H54 (cell line): ENCODE measurements at regions not wholly inside any gene's neighbourhood (a gene's known extent, or its start where the extent isn't known, plus 50 kb on each side); places are given as distances from the start of the nearest gene placed in this dataset.

Experiments
- DNase-seq: peaks from one replicate; pipeline ENCODE4 v3.0.0; 2011; ENCODE audit warnings: low spot score, mixed read lengths; ENCODE audit not compliant: insufficient read length
- FAIRE-seq: peaks from 3 replicates; lab custom pipeline; 2011; peaks lifted over from hg19 to GRCh38; lab: Jason Lieb, UNC
- POLR2A ChIP-seq: IDR thresholded peaks from 2 replicates; pipeline ENCODE4 v1.6.1; 2011; ENCODE audit warnings: low read depth, mild to moderate bottlenecking, low read length

- DNase-seq (no peak), FAIRE-seq (no peak)
- no peak for TF ChIP-seq POLR2A
Observed at GRCh38 chr1:65486613-65487012, 66.1 kb downstream of the LEPR start.

DNA sequence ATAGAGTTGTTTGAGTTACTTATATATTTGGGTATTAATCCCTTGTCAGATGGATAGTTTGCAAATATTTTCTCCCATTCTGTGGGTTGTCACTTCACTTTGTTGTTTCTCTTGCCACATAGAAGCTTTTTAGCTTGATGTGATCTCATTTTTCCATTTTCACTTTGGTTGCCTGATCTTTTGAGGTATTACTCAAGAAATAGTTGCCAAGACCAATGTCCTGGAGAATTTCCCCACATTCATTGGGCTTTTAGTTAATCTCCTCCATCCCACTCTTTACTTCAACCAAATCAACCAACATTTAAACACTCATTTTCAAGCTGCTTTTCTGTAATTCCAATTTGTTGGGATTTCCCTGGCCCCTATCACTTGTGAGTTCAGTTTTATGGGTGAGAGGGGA lies 69.0 kb downstream of the LEPR start:
- DNase-seq, result no peak
- FAIRE-seq, result no peak
- TF ChIP-seq POLR2A, result no peak

DNA sequence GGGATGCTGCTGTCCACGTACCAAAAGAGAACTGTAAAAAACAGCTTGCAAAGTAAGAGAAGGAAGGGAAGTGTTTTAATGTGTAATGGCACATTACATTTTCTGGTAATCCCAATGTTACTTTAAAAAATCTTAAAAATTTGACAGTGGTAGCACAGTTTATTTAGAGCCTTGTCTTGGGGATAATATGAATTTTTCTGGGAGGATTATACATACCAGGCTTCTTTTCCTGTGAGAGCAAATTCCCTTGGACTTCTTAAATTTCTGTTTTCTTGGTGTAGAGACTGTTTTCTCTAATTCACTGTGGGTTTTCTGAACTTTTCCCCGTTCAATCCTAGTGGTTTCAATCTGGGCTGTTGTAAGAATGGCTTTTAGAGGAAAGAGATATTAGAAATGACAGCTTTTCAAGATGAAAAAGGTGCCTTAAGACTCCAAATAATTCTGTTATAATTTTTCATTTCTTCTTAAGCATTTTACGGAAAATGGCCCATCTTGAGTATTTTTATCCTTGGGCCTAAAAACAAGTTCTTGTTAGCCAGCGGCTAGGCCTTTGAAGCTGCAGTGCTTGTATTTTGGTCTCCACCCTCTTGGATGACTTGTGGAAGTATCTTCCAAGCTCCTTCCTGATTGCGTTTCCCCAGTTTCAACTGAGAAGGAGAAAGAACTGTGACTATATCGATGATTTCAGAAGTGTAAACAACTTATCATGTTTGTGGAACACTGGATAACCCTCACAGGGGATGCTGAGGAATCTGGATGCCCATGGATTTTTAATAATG lies 70.0 kb downstream of the LEPR start:
- DNase-seq (no peak), FAIRE-seq (no peak)
- no peak for TF ChIP-seq POLR2A

GRCh38 chr1:65491472-65491871 lies 71.0 kb downstream of the LEPR start:
- DNase-seq (no peak), FAIRE-seq (no peak)
- TF ChIP-seq POLR2A, result no peak

DNA sequence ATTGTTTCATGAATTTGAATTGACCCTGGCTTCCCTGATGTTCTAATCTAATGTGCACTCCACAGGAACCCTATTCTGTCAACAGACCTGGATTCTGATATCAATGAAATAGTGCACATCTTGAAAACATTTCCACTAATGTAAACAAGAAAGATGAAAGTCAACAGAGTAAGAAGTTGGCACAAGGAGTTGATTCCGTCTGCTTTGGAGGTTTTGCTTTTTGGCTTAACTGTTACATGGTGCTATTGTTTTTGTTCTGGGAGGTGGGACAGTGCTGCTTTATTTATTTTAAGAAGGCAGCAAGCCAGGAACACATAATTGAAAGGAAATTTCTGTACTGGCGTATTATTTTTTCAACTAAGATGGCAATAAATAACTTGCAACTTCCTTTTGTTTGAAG lies 73.3 kb downstream of the LEPR start:
- no peak for DNase-seq
- no peak for FAIRE-seq
- TF ChIP-seq POLR2A, result no peak

GRCh38 chr1:65494671-65495070 lies 74.2 kb downstream of the LEPR start:
- TF ChIP-seq POLR2A, result no peak
- FAIRE-seq (no peak), DNase-seq (no peak)

DNA sequence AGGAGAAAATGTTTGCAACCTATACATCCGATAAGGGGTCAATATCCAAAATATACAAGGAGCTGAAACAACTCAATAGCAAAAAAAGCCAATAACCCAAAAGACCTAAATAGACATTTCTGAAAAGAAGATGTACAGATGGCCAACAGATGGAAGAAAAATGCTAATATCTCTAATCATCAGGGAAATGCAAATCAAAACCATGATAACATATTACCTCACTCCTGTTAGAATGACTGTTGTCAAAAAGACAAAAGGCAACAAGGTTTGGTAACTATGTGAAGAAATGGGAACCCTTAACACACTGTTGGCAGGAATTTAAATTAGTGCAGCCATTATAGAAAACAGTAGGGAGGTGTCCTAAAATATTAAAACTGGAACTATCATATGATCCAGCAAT lies 74.7 kb downstream of the LEPR start:
- TF ChIP-seq POLR2A, result no peak
- FAIRE-seq (no peak), DNase-seq (no peak)

DNA sequence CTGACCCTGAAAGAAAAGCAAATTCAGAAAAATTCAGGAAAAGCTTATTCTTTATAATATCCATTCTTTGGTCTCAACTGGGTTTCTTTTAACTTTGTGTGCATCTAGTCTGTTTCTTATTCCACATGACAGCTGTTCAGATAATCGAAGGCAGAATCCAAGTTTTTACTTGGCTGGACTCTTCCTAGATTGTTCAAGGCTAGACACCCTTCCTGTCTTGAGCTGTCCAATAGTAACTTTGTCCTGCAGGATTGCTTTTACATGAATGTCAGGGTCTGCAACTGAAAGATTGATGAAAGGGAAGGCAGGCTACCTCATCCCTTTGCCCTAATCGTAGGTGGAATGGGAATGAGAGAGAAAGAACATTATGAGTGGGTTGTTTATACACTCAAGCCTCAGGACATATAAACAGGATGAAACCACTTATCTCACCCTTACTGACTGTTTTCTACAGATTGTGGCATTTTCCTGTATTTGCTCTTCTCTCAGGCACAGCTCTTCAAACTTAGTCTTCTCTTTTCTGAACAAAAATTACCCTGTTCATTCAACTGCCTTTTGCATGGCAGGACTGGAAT lies 76.9 kb downstream of the LEPR start:
- no peak for FAIRE-seq
- no peak for TF ChIP-seq POLR2A

GRCh38 chr1:65503427-65503826 lies 83.0 kb downstream of the LEPR start:
- no peak for TF ChIP-seq POLR2A
- DNase-seq, result no peak
- FAIRE-seq, result peak; percentile 50

More for the DNA sequence above, 76.9 kb downstream of the LEPR start:
- no peak for DNase-seq

DNA sequence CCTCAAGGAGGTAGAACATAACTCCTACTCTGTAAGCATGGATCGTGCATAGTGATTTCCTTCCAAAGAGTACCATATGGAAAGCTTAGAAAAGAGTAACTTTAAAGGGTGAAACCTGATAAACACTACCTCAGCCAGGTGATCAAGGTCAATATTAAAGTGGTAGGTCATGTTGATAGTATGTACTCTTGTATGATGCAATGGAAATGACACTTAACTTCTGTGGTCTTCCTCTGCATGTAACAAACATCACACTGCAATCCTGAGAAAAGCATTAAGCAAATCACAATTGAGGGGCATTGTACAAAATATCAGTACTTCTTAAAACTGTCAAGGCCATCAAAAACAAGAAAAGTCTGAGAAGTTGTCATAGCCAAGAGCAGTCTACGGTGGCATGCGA lies 83.8 kb downstream of the LEPR start:
- FAIRE-seq, result no peak
- TF ChIP-seq POLR2A, result no peak

DNA sequence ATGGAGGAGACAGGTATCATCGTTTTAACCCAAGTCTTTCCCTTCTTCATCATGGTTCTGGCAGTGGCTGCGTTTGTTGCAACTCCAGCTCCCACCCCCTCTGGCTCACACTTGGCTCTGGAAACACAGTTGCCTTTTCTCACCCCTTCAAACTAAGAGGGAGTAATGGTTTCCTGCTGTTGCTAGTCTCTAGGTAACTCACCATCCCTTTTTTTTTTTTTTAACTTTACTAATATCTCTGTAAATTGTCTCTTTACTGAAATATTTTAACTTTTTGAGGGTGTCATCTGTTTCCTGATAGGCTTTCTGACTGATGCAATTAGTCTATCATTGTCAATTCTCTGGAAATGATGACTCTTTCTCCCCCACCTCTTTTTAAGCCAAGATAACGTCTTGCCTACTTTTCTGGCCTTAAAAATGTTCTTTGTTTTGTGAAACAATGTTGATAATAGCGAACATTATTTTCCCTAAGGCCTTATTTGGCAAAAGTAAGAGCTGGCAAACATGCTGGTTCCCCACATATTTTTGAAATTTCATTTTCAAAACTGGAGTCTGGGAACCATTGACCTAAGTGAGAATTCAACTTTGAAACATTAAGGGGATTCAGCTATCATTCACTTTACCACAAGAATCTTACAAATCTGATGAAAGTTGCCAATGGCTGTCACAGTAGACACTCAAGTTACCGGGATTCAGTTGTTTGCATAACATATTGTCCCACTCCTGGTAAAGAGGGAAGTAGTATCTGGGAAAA lies 85.3 kb downstream of the LEPR start:
- no peak for FAIRE-seq
- no peak for TF ChIP-seq POLR2A
- no peak for DNase-seq

More for the DNA sequence above, 83.8 kb downstream of the LEPR start:
- DNase-seq, result no peak

DNA sequence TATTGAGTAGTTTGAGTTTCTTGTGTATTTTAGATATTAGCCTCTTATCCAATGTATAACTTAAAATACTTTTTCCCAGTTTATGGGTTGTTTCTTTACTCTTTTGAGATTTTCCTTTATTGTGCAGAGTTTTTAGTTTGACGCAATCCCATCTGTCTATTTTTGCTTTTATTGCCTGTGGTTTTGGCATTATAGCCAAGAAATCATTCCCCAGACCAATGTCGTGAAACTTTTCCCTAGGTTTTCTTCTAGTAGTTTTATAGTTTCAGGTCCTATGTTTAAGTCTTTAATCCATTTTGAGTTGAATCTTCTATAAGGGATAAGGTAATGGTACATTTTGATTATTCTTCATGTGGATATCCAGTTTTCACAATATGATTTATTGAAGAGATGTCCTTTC lies 87.6 kb downstream of the LEPR start:
- no peak for DNase-seq
- no peak for FAIRE-seq
- TF ChIP-seq POLR2A, result no peak

DNA sequence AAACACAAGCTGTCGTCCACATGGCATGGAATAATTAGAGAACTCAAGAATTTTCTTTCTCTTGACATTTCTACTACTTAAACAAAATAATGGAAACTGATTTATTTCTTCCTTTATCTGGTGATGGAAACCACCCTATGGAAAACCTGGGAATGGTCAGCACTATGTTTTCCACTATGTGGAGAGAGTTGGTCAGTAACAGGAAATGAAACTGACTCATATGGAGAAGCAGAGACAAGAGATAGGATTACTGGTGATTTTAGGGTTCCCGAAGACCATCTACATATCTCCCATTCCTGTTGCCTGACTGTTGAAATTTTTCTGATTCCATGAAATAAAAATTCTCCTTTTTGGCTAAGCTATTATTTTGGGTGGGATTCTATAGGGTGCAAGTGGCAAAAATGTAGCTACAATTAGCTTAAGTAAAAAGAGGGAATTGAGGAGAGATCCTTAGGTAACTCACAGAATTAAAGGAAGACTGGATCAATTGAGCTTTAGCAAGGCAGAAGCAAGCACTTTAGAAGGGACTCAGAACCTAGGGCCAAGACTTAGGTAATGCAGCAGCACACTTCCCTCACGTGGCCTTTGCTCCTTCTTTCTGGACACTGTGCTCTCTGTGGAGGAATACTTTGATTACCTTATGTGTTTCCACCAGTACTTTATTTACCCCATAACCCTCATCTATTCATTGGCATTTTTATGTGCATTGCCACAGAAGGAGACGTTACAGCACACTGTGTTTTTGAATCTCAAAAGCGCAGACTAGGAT lies 89.6 kb downstream of the LEPR start:
- no peak for TF ChIP-seq POLR2A
- FAIRE-seq (peak; percentile 96), DNase-seq (no peak)

DNA sequence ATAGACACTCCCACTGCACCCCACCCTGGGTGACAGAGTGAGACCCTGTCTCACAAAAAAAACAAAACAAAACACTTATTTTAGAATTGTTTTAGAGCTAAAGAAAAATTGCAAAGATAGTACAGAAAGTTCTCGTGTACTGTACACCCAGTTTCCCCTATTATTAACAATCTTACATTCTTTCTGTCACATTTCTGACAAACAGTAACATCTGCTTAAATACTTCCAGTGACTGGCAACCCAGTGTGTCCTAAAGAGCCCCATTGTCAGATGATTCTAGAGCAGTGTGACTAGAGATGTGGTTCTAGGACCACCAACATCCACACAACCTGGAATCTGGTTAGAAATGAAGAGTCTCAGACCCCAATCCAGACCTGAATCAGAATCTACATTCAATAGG lies 90.5 kb downstream of the LEPR start:
- no peak for TF ChIP-seq POLR2A
- DNase-seq (no peak), FAIRE-seq (no peak)

- FAIRE-seq, result no peak
- TF ChIP-seq POLR2A, result no peak
- no peak for DNase-seq
Observed at GRCh38 chr1:65512383-65512782, 91.9 kb downstream of the LEPR start.
